ENCODE measurements at regions not wholly inside any gene's neighbourhood (a gene's known extent, or its start where the extent isn't known, plus 50 kb on each side); places are given as distances from the start of the nearest gene placed in this dataset.
"Not testable (repeated sequence)": the region's sequence is repeated elsewhere in the genome, so short reads cannot be mapped to it uniquely, and the experiment has no call there.

- not testable (repeated sequence) for DNase-seq (ENCODE audit: low spot score)
Observed at GRCh38 chr10:109809954-109810353, 113.4 kb downstream of the XPNPEP1 start.

- not testable (repeated sequence) for DNase-seq (ENCODE audit: low spot score)
Observed at GRCh38 chr10:109801191-109801590, 122.1 kb downstream of the XPNPEP1 start.

GRCh38 chr10:109790647-109791046 lies 132.7 kb downstream of the XPNPEP1 start:
- no peak for DNase-seq (ENCODE audit: low spot score)

GRCh38 chr10:109784236-109784635 lies 139.1 kb downstream of the XPNPEP1 start:
- no peak for DNase-seq (ENCODE audit: low spot score)

GRCh38 chr10:109783286-109783685 lies 140.0 kb downstream of the XPNPEP1 start:
- DNase-seq (ENCODE audit: low spot score), result no peak

GRCh38 chr10:109780997-109781396 lies 142.3 kb downstream of the XPNPEP1 start:
- no peak for DNase-seq (ENCODE audit: low spot score)

- DNase-seq (ENCODE audit: low spot score), result no peak
Observed at GRCh38 chr10:109778993-109779392, 144.3 kb downstream of the XPNPEP1 start.

GRCh38 chr10:109774121-109774440 lies 149.2 kb downstream of the XPNPEP1 start:
- DNase-seq (ENCODE audit: low spot score), result no peak

- peak; percentile 7 for DNase-seq (ENCODE audit: low spot score)
Observed at GRCh38 chr10:109773288-109774120, 149.8 kb downstream of the XPNPEP1 start.

- DNase-seq (ENCODE audit: low spot score), result no peak
Observed at GRCh38 chr10:109770663-109771062, 152.6 kb downstream of the XPNPEP1 start.

- DNase-seq (ENCODE audit: low spot score), result no peak
Observed at GRCh38 chr10:109769966-109770365, 153.3 kb downstream of the XPNPEP1 start.

- no peak for DNase-seq (ENCODE audit: low spot score)
Observed at GRCh38 chr10:109765838-109766237, 157.5 kb downstream of the XPNPEP1 start.

GRCh38 chr10:109762555-109762954 lies 160.8 kb downstream of the XPNPEP1 start:
- DNase-seq (ENCODE audit: low spot score), result no peak

- DNase-seq (ENCODE audit: low spot score), result not testable (repeated sequence)
Observed at GRCh38 chr10:109757670-109758069, 165.6 kb downstream of the XPNPEP1 start.

GRCh38 chr10:109746861-109747260 lies 176.4 kb downstream of the XPNPEP1 start:
- DNase-seq (ENCODE audit: low spot score), result no peak

- DNase-seq (ENCODE audit: low spot score), result no peak
Observed at GRCh38 chr10:109744020-109744419, 179.3 kb downstream of the XPNPEP1 start.

GRCh38 chr10:109743574-109743973 lies 179.7 kb downstream of the XPNPEP1 start:
- DNase-seq (ENCODE audit: low spot score), result no peak

- DNase-seq (ENCODE audit: low spot score), result no peak
Observed at GRCh38 chr10:109743146-109743545, 180.2 kb downstream of the XPNPEP1 start.

- DNase-seq (ENCODE audit: low spot score), result no peak
Observed at GRCh38 chr10:109741712-109742111, 181.6 kb downstream of the XPNPEP1 start.

GRCh38 chr10:109740436-109740835 lies 182.9 kb downstream of the XPNPEP1 start:
- no peak for DNase-seq (ENCODE audit: low spot score)

- no peak for DNase-seq (ENCODE audit: low spot score)
Observed at GRCh38 chr10:109737626-109738025, 185.7 kb downstream of the XPNPEP1 start.

GRCh38 chr10:109737009-109737408 lies 186.3 kb downstream of the XPNPEP1 start:
- DNase-seq (ENCODE audit: low spot score), result no peak

GRCh38 chr10:109735776-109736175 lies 187.5 kb downstream of the XPNPEP1 start:
- DNase-seq (ENCODE audit: low spot score), result no peak

All from hematopoietic multipotent progenitor cell treated with erythropoietin and hydrocortisone succinate and interleukin-3 and kit ligand, for 15 days (in vitro differentiated cells).